Astrocyte (in vitro differentiated cells and primary cell): ENCODE measurements at regions not wholly inside any gene's neighbourhood (a gene's known extent, or its start where the extent isn't known, plus 50 kb on each side); places are given as distances from the start of the nearest gene placed in this dataset.

ENCODE experiments used
- EZH2 ChIP-seq: IDR thresholded peaks from 2 replicates; pipeline ENCODE4 v1.6.1; 2012; ENCODE audit warnings: mild to moderate bottlenecking, low read length, inconsistent platforms; ENCODE audit not compliant: insufficient read depth
- TF ChIP-seq, protein P1 (sequence below): IDR thresholded peaks from 2 replicates; pipeline ENCODE4 v1.5.1; 2011; ENCODE audit warnings: low read depth, mild to moderate bottlenecking, inconsistent platforms, low read length, moderate library complexity; ENCODE audit not compliant: insufficient read depth

DNA sequence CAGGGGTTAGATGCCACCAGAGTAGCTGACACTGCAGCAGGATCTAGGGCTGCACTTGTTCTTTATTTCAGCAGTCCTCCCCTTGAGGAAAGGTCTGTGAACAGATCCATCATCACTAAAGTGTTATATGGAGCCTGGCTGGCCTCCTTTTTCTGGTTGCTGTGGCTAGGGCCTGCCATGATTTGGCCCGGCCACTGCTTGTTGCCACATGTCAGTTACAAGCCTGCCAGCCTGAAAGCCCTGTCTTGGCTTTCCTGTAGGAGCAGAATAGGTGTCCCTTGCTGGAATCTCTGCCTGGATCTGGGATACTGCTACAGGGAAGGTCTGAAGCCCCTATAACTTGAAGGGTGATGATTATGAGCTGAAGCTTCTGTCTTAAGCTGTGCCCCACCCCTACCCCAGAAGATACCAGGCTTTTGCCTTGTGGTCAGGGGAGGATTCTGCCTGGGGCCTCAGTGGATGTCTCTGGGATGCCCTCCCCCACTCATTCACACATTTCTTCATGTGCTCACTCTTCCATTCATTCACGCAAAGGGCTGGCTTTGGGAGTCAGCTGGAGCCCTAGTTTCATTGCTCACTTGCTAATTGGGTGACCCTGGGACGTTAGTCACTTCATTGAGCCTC lies 64.7 kb downstream of the NDUFS5 start:
- TF ChIP-seq, protein P1, sequence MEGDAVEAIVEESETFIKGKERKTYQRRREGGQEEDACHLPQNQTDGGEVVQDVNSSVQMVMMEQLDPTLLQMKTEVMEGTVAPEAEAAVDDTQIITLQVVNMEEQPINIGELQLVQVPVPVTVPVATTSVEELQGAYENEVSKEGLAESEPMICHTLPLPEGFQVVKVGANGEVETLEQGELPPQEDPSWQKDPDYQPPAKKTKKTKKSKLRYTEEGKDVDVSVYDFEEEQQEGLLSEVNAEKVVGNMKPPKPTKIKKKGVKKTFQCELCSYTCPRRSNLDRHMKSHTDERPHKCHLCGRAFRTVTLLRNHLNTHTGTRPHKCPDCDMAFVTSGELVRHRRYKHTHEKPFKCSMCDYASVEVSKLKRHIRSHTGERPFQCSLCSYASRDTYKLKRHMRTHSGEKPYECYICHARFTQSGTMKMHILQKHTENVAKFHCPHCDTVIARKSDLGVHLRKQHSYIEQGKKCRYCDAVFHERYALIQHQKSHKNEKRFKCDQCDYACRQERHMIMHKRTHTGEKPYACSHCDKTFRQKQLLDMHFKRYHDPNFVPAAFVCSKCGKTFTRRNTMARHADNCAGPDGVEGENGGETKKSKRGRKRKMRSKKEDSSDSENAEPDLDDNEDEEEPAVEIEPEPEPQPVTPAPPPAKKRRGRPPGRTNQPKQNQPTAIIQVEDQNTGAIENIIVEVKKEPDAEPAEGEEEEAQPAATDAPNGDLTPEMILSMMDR, result no peak
- no peak for TF ChIP-seq EZH2
